ENCODE measurements at regions not wholly inside any gene's neighbourhood (a gene's known extent, or its start where the extent isn't known, plus 50 kb on each side); places are given as distances from the start of the nearest gene placed in this dataset.

- TF ChIP-seq CTCF (IDR thresholded peaks at IDR 0.05), result no peak
- no peak for TF ChIP-seq POLR2A (IDR thresholded peaks at IDR 0.05)
These were observed 932.0 kb downstream of the C4orf33 start for GRCh38 chr4:130027973-130028372.

Measured in vagina (tissue), 2 donors.